Body of pancreas (tissue), 4 donors: ENCODE measurements at regions not wholly inside any gene's neighbourhood (a gene's known extent, or its start where the extent isn't known, plus 50 kb on each side); places are given as distances from the start of the nearest gene placed in this dataset.

ENCODE experiments used
- CTCF ChIP-seq, 7 experiments: fragments of 450-650 bp in 4 of 7; fragments of 200-600 bp in 3 of 7; sonication (generic) in 3 of 7; IDR thresholded peaks; one replicate each; pipeline ENCODE4 v1.5.1; 2016 to 2019; ENCODE audit warnings: antibody characterized with exemption in 7 of 7
- POLR2A ChIP-seq, 3 donors: fragments of 450-650 bp; IDR thresholded peaks; one replicate each; pipeline ENCODE4 v1.6.1; 2016; ENCODE audit warnings: antibody characterized with exemption in 3 of 3, mild to moderate bottlenecking in 2 of 3

- TF ChIP-seq POLR2A (IDR thresholded peaks at IDR 0.05) (no peak), CTCF (IDR thresholded peaks at IDR 0.05) (no peak)
Observed at GRCh38 chr3:8001712-8002111, 499.9 kb upstream of the LMCD1 start.
